HCT116 (cell line): ENCODE measurements at regions not wholly inside any gene's neighbourhood (a gene's known extent, or its start where the extent isn't known, plus 50 kb on each side); places are given as distances from the start of the nearest gene placed in this dataset.

Source experiments
- ATAC-seq: fragments of 200-7000 bp; cut with Tn5 transposase; 2 replicates; pipeline ENCODE4 v1.9.1; 2020; ENCODE audit warnings: mild to moderate bottlenecking, moderate library complexity
- BruUV-seq: library from RNA; stranded (reverse); fragments of 400-500 nt; replicated peaks from 2 replicates; lab custom pipeline; 2021; lab: Mats Ljungman, UMichigan
- CTCF ChIA-PET: fragments of 300-600 bp; sonication (Branson Sonifier 250); formaldehyde crosslinking; loops from one replicate; lab custom pipeline; 2021; ENCODE audit warnings: antibody characterized with exemption; lab: Charles Lee
- POLR2A ChIA-PET: fragments of 300-600, 350-600 bp; sonication (Branson Sonifier 250); formaldehyde crosslinking; loops from one replicate; lab custom pipeline; 2021; ENCODE audit warnings: antibody characterized with exemption; lab: Charles Lee
- RAD21 ChIA-PET, 2 experiments: fragments of 300-600 bp; sonication (Branson Sonifier 250); formaldehyde crosslinking; loops; one replicate each; lab custom pipeline; 2023; ENCODE audit warnings: low total read pairs in 2 of 2; ENCODE audit not compliant: uncharacterized antibody in 2 of 2, unreplicated experiment in 2 of 2, low non-redundant PET in 1 of 2; lab: Charles Lee
- DNase-seq: peaks from one replicate; pipeline ENCODE4 v3.0.0-alpha.2; 2010; ENCODE audit warnings: low read depth, low spot score
- H2AFZ ChIP-seq: fragments of 200-600 bp; shearing (Covaris generic), sonication (generic); 2 replicates; pipeline ENCODE4 v1.6.1; 2017; ENCODE audit warnings: low read depth, mixed run types, mixed read lengths, antibody characterized with exemption, low read length; ENCODE audit not compliant: poor library complexity, severe bottlenecking
- H3K27ac ChIP-seq: 2 replicates; pipeline ENCODE4 v1.5.1; 2012; ENCODE audit warnings: low read depth, low read length
- H3K27me3 ChIP-seq: fragments of 200-600 bp; sonication (generic); 2 replicates; pipeline ENCODE4 v1.6.1; 2016; ENCODE audit warnings: mixed run types, low read length, mixed read lengths; ENCODE audit not compliant: insufficient read depth
- H3K36me3 ChIP-seq, 2 experiments: fragments of 200-500 bp in 1 of 2; fragments of 200-600 bp in 1 of 2; sonication (Bioruptor generic) in 1 of 2; sonication (generic) in 1 of 2; 2 replicates each; pipeline versions ENCODE4 v1.5.1 to v1.6.1; 2014 to 2016; ENCODE audit warnings: low read length in 2 of 2, inconsistent platforms in 1 of 2, mixed read lengths in 1 of 2, mixed run types in 1 of 2; ENCODE audit not compliant: insufficient read depth in 2 of 2, control insufficient read depth in 1 of 2
- H3K4me1 ChIP-seq, 2 experiments: fragments of 200-600 bp in 1 of 2; sonication (generic) in 1 of 2; 2 replicates each; pipeline versions ENCODE4 v1.5.1 to v1.6.1; 2012 to 2017; ENCODE audit warnings: low read length in 2 of 2, inconsistent platforms in 1 of 2, mild to moderate bottlenecking in 1 of 2, mixed read lengths in 1 of 2, mixed run types in 1 of 2, moderate library complexity in 1 of 2; ENCODE audit not compliant: insufficient read depth in 2 of 2, control insufficient read depth in 1 of 2
- H3K4me2 ChIP-seq: fragments of 200-600 bp; sonication (generic); 2 replicates; pipeline ENCODE4 v1.6.1; 2017; ENCODE audit warnings: mixed run types, low read length, mixed read lengths
- H3K4me3 ChIP-seq, 2 experiments: fragments of 200-600 bp in 1 of 2; sonication (generic) in 1 of 2; replicated peaks in 1 of 2; 2 replicates each; pipeline ENCODE4 v1.5.1; 2011 to 2016; ENCODE audit warnings: low read length in 2 of 2, control low read depth in 1 of 2, low read depth in 1 of 2, mild to moderate bottlenecking in 1 of 2, mixed read lengths in 1 of 2, mixed run types in 1 of 2
- H3K79me2 ChIP-seq: fragments of 200-600 bp; sonication (generic); 2 replicates; pipeline ENCODE4 v1.6.1; 2017; ENCODE audit warnings: mild to moderate bottlenecking, mixed run types, low read length, moderate library complexity, mixed read lengths; ENCODE audit not compliant: insufficient read depth
- H3K9ac ChIP-seq: fragments of 200-600 bp; sonication (generic); 2 replicates; pipeline ENCODE4 v1.6.1; 2016; ENCODE audit warnings: low read length, mixed read lengths
- H3K9me2 ChIP-seq: fragments of 200-600 bp; sonication (generic), shearing (Covaris generic); 2 replicates; pipeline ENCODE4 v1.6.1; 2017; ENCODE audit warnings: mixed run types, mild to moderate bottlenecking, moderate library complexity; ENCODE audit not compliant: insufficient read depth
- H3K9me3 ChIP-seq, 2 experiments: fragments of 200-500 bp in 1 of 2; fragments of 200-600 bp in 1 of 2; sonication (Bioruptor generic) in 1 of 2; sonication (generic) in 1 of 2; 2 replicates each; pipeline ENCODE4 v1.6.1; 2014 to 2017; ENCODE audit warnings: low read length in 2 of 2, mixed read lengths in 2 of 2, inconsistent platforms in 1 of 2, low read depth in 1 of 2, mild to moderate bottlenecking in 1 of 2, mixed run types in 1 of 2, moderate library complexity in 1 of 2; ENCODE audit not compliant: control insufficient read depth in 1 of 2, insufficient read depth in 1 of 2
- H4K20me1 ChIP-seq: fragments of 200-600 bp; sonication (generic), shearing (Covaris generic); 2 replicates; pipeline ENCODE4 v1.6.1; 2017; ENCODE audit warnings: mixed run types, mild to moderate bottlenecking, moderate library complexity; ENCODE audit not compliant: insufficient read depth
- CBX3 ChIP-seq: IDR thresholded peaks from 2 replicates; pipeline ENCODE4 v1.6.1; 2012; ENCODE audit warnings: low read depth
- EGR1 ChIP-seq: IDR thresholded peaks from 2 replicates; pipeline ENCODE4 v1.6.1; 2012; ENCODE audit warnings: low read depth
- ELF1 ChIP-seq: IDR thresholded peaks from 2 replicates; pipeline ENCODE4 v1.6.1; 2012; ENCODE audit warnings: low read depth, borderline replicate concordance
- EZH2phosphoT487 ChIP-seq: fragments of 200-600 bp; IDR thresholded peaks from 2 replicates; pipeline ENCODE4 v1.6.1; 2018; ENCODE audit warnings: antibody characterized with exemption, borderline replicate concordance
- FOSL1 ChIP-seq: IDR thresholded peaks from 2 replicates; pipeline ENCODE4 v1.6.1; 2012; ENCODE audit warnings: low read depth
- MAX ChIP-seq: IDR thresholded peaks from 2 replicates; pipeline ENCODE4 v1.6.1; 2012
- POLR2AphosphoS5 ChIP-seq: IDR thresholded peaks from 2 replicates; pipeline ENCODE4 v1.6.1; 2011; ENCODE audit warnings: mild to moderate bottlenecking, low read depth, low read length, moderate library complexity
- RAD21 ChIP-seq: IDR thresholded peaks from 2 replicates; pipeline ENCODE4 v1.6.1; 2012; ENCODE audit warnings: low read depth, mild to moderate bottlenecking
- SRF ChIP-seq: IDR thresholded peaks from 2 replicates; pipeline ENCODE4 v1.6.1; 2012; ENCODE audit warnings: low read depth
- TCF7L2 ChIP-seq: IDR thresholded peaks from 2 replicates; pipeline ENCODE4 v1.7.0; 2011; ENCODE audit warnings: borderline replicate concordance, inconsistent platforms; ENCODE audit not compliant: insufficient read depth, insufficient read length; ENCODE audit errors: extremely low read depth
- YY1 ChIP-seq: IDR thresholded peaks from 2 replicates; pipeline ENCODE4 v1.6.1; 2011; ENCODE audit warnings: low read length, low read depth, moderate library complexity, mild to moderate bottlenecking; ENCODE audit not compliant: insufficient replicate concordance; ENCODE audit errors: extremely low read depth
- ZFX ChIP-seq: fragments of 450-650 bp; IDR thresholded peaks from 2 replicates; pipeline ENCODE4 v1.6.1; 2017
- ZNF274 ChIP-seq: fragments of 200-500 bp; sonication (Bioruptor generic); IDR thresholded peaks from 2 replicates; pipeline ENCODE4 v1.6.1; 2014; ENCODE audit warnings: mild to moderate bottlenecking, low read depth, low read length, inconsistent platforms
- intact Hi-C: fragments of 100-400 bp; cut with micrococcal nuclease; formaldehyde crosslinking; loops from 2 replicates; pipeline ENCODE4 v1.10.0; 2022
- TF ChIP-seq, protein P1 (sequence below): IDR thresholded peaks from 2 replicates; pipeline ENCODE4 v1.6.1; 2011; ENCODE audit warnings: mild to moderate bottlenecking, low read length, moderate library complexity; ENCODE audit not compliant: insufficient replicate concordance; ENCODE audit errors: extremely low read depth
- TF ChIP-seq, protein P2 (sequence below): IDR thresholded peaks from 2 replicates; pipeline ENCODE4 v1.6.1; 2012; ENCODE audit warnings: low read depth
- TF ChIP-seq, protein P3 (sequence below): IDR thresholded peaks from 2 replicates; pipeline ENCODE4 v1.6.1; 2012

- H3K9me3 ChIP-seq, result peaks cover 0 to 12% of the 10 kb centered on the region in 2 experiments; a peak in 2 of 4 replicates
- H4K20me1 ChIP-seq, result no peaks in the 10 kb centered on the region
- POLR2A ChIA-PET, result no interaction called here
- ATAC-seq (no peak), DNase-seq (no peak)
- H3K9me2 ChIP-seq, result no peaks in the 10 kb centered on the region
- H3K4me1 ChIP-seq, result no peaks in the 10 kb centered on the region
- no peaks in the 10 kb centered on the region for H3K36me3 ChIP-seq
- intact Hi-C loops, result no loop called here
- no peaks in the 10 kb centered on the region for H3K27me3 ChIP-seq
- H2AFZ ChIP-seq, result no peak overlapping the region
- no peak overlapping the region for H3K4me2 ChIP-seq
- H3K79me2 ChIP-seq, result no peaks in the 10 kb centered on the region
- RAD21 ChIA-PET, result no interaction called here
- H3K4me3 ChIP-seq, result no peak overlapping the region
- BruUV-seq, result no TSS peak
- H3K9ac ChIP-seq, result no peak overlapping the region
- CTCF ChIA-PET, result no interaction called here
- no peak for TF ChIP-seq ZFX
- no peak for TF ChIP-seq MAX
- TF ChIP-seq EZH2phosphoT487, result no peak
- no peak for TF ChIP-seq EGR1
- TF ChIP-seq RAD21, result no peak
- TF ChIP-seq CBX3, result no peak
- TF ChIP-seq SRF, result no peak
- TF ChIP-seq ELF1, result no peak
- no peak for TF ChIP-seq YY1
- TF ChIP-seq POLR2AphosphoS5, result no peak
- TF ChIP-seq FOSL1, result no peak
- no peak for TF ChIP-seq TCF7L2
- TF ChIP-seq, protein P1, sequence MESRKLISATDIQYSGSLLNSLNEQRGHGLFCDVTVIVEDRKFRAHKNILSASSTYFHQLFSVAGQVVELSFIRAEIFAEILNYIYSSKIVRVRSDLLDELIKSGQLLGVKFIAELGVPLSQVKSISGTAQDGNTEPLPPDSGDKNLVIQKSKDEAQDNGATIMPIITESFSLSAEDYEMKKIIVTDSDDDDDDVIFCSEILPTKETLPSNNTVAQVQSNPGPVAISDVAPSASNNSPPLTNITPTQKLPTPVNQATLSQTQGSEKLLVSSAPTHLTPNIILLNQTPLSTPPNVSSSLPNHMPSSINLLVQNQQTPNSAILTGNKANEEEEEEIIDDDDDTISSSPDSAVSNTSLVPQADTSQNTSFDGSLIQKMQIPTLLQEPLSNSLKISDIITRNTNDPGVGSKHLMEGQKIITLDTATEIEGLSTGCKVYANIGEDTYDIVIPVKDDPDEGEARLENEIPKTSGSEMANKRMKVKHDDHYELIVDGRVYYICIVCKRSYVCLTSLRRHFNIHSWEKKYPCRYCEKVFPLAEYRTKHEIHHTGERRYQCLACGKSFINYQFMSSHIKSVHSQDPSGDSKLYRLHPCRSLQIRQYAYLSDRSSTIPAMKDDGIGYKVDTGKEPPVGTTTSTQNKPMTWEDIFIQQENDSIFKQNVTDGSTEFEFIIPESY, result no peak
- no peak for TF ChIP-seq ZNF274
- TF ChIP-seq, protein P2, sequence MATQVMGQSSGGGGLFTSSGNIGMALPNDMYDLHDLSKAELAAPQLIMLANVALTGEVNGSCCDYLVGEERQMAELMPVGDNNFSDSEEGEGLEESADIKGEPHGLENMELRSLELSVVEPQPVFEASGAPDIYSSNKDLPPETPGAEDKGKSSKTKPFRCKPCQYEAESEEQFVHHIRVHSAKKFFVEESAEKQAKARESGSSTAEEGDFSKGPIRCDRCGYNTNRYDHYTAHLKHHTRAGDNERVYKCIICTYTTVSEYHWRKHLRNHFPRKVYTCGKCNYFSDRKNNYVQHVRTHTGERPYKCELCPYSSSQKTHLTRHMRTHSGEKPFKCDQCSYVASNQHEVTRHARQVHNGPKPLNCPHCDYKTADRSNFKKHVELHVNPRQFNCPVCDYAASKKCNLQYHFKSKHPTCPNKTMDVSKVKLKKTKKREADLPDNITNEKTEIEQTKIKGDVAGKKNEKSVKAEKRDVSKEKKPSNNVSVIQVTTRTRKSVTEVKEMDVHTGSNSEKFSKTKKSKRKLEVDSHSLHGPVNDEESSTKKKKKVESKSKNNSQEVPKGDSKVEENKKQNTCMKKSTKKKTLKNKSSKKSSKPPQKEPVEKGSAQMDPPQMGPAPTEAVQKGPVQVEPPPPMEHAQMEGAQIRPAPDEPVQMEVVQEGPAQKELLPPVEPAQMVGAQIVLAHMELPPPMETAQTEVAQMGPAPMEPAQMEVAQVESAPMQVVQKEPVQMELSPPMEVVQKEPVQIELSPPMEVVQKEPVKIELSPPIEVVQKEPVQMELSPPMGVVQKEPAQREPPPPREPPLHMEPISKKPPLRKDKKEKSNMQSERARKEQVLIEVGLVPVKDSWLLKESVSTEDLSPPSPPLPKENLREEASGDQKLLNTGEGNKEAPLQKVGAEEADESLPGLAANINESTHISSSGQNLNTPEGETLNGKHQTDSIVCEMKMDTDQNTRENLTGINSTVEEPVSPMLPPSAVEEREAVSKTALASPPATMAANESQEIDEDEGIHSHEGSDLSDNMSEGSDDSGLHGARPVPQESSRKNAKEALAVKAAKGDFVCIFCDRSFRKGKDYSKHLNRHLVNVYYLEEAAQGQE, result no peak
- TF ChIP-seq, protein P3, sequence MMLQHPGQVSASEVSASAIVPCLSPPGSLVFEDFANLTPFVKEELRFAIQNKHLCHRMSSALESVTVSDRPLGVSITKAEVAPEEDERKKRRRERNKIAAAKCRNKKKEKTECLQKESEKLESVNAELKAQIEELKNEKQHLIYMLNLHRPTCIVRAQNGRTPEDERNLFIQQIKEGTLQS, result no peak
- no peak overlapping the region for H3K27ac ChIP-seq
These were observed 471.9 kb upstream of the PCDH15 start for GRCh38 chr10:55272886-55273285.
